KMS-11 (cell line): ENCODE measurements at regions not wholly inside any gene's neighbourhood (a gene's known extent, or its start where the extent isn't known, plus 50 kb on each side); places are given as distances from the start of the nearest gene placed in this dataset.

Source experiments
- H2AFZ ChIP-seq: fragments of 200-600 bp; sonication (generic); 2 replicates; pipeline ENCODE4 v1.6.1; 2016; ENCODE audit warnings: antibody characterized with exemption, mixed run types, low read depth
- H3K27ac ChIP-seq: fragments of 200-600 bp; sonication (generic); 2 replicates; pipeline ENCODE4 v1.6.1; 2016; ENCODE audit warnings: mild to moderate bottlenecking, mixed run types
- H3K27me3 ChIP-seq: fragments of 200-600 bp; sonication (generic); 2 replicates; pipeline ENCODE4 v1.6.1; 2017; ENCODE audit warnings: mild to moderate bottlenecking, low read depth, mixed run types, moderate library complexity; ENCODE audit not compliant: insufficient read depth
- H3K36me3 ChIP-seq: fragments of 200-600 bp; sonication (generic); 2 replicates; pipeline ENCODE4 v1.6.1; 2017; ENCODE audit warnings: mild to moderate bottlenecking, mixed run types; ENCODE audit not compliant: insufficient read depth
- H3K4me1 ChIP-seq: fragments of 200-600 bp; sonication (generic); 2 replicates; pipeline ENCODE4 v1.6.1; 2016; ENCODE audit warnings: mild to moderate bottlenecking, low read depth, mixed run types; ENCODE audit not compliant: poor library complexity, severe bottlenecking
- H3K4me2 ChIP-seq: fragments of 200-600 bp; sonication (generic); 2 replicates; pipeline ENCODE4 v1.7.0; 2016; ENCODE audit warnings: mild to moderate bottlenecking, mixed run types
- H3K4me3 ChIP-seq: fragments of 200-600 bp; sonication (generic); IDR thresholded peaks from 2 replicates; pipeline ENCODE4 v1.6.1; 2017; ENCODE audit warnings: low read depth, low read length, mixed read lengths; ENCODE audit not compliant: insufficient read depth
- H3K79me2 ChIP-seq: fragments of 200-600 bp; sonication (generic); 2 replicates; pipeline ENCODE4 v1.6.1; 2016; ENCODE audit warnings: low read depth, mixed run types; ENCODE audit not compliant: insufficient read depth
- H3K9ac ChIP-seq: fragments of 200-600 bp; sonication (generic); 2 replicates; pipeline ENCODE4 v1.6.1; 2016; ENCODE audit warnings: mild to moderate bottlenecking, mixed run types
- H4K20me1 ChIP-seq: fragments of 200-600 bp; sonication (generic); 2 replicates; pipeline ENCODE4 v1.6.1; 2016; ENCODE audit warnings: mild to moderate bottlenecking, mixed run types; ENCODE audit not compliant: insufficient read depth
- CTCF ChIP-seq: fragments of 200-600 bp; sonication (generic); conservative IDR thresholded peaks from 2 replicates; pipeline ENCODE4 v1.6.1; 2017; ENCODE audit warnings: low read depth, mild to moderate bottlenecking, antibody characterized with exemption, low read length, moderate library complexity, mixed read lengths

- Histone ChIP-seq H2AFZ (no peak overlapping the region), H3K27me3 (no peaks in the 10 kb centered on the region), H3K4me1 (no peaks in the 10 kb centered on the region), H3K4me3 (no peak overlapping the region), H3K27ac (no peak overlapping the region), H4K20me1 (no peaks in the 10 kb centered on the region), H3K36me3 (no peaks in the 10 kb centered on the region), H3K9ac (no peak overlapping the region), H3K4me2 (no peak overlapping the region), H3K79me2 (no peaks in the 10 kb centered on the region)
- no peak for TF ChIP-seq CTCF
Observed at GRCh38 chr13:84243340-84243739, 361.1 kb upstream of the SLITRK1 start.

- Histone ChIP-seq H3K4me2 (no peak overlapping the region), H3K36me3 (no peaks in the 10 kb centered on the region), H3K79me2 (no peaks in the 10 kb centered on the region), H3K27ac (no peak overlapping the region), H3K9ac (no peak overlapping the region), H3K27me3 (no peaks in the 10 kb centered on the region), H2AFZ (no peak overlapping the region), H4K20me1 (no peaks in the 10 kb centered on the region), H3K4me3 (no peak overlapping the region), H3K4me1 (peaks cover 12% of the 10 kb centered on the region)
- TF ChIP-seq CTCF = no peak
Observed at GRCh38 chr13:84239032-84239431, 356.8 kb upstream of the SLITRK1 start.

GRCh38 chr13:84238381-84238780 is 356.1 kb upstream of the SLITRK1 start:
- no peak overlapping the region for H3K4me3 ChIP-seq
- H4K20me1 ChIP-seq = no peaks in the 10 kb centered on the region
- no peak overlapping the region for H3K27ac ChIP-seq
- TF ChIP-seq CTCF = no peak
- H3K27me3 ChIP-seq = no peaks in the 10 kb centered on the region
- no peaks in the 10 kb centered on the region for H3K79me2 ChIP-seq
- H3K9ac ChIP-seq = no peak overlapping the region
- H3K4me2 ChIP-seq = no peak overlapping the region
- H3K36me3 ChIP-seq = no peaks in the 10 kb centered on the region
- no peak overlapping the region for H2AFZ ChIP-seq
- peaks cover 12% of the 10 kb centered on the region for H3K4me1 ChIP-seq

GRCh38 chr13:84237143-84237542 is 354.9 kb upstream of the SLITRK1 start:
- Histone ChIP-seq H4K20me1 (no peaks in the 10 kb centered on the region), H2AFZ (no peak overlapping the region), H3K79me2 (no peaks in the 10 kb centered on the region), H3K4me2 (no peak overlapping the region), H3K4me1 (peaks cover 12% of the 10 kb centered on the region), H3K4me3 (no peak overlapping the region), H3K27me3 (no peaks in the 10 kb centered on the region), H3K36me3 (no peaks in the 10 kb centered on the region), H3K9ac (no peak overlapping the region), H3K27ac (no peak overlapping the region)
- no peak for TF ChIP-seq CTCF
